MM.1S (cell line): ENCODE measurements at regions not wholly inside any gene's neighbourhood (a gene's known extent, or its start where the extent isn't known, plus 50 kb on each side); places are given as distances from the start of the nearest gene placed in this dataset.

ENCODE experiments used
- DNase-seq: peaks from one replicate; pipeline ENCODE4 v3.0.0-alpha.2; 2015
- H2AFZ ChIP-seq: fragments of 300-600 bp; sonication (generic); 2 replicates; pipeline ENCODE4 v1.6.0; 2016; ENCODE audit warnings: antibody characterized with exemption, low read length
- H3F3A ChIP-seq: fragments of 300-600 bp; sonication (generic); 2 replicates; pipeline ENCODE4 v1.6.1; 2016; ENCODE audit warnings: mild to moderate bottlenecking, antibody characterized with exemption, low read length, moderate library complexity, mixed read lengths; ENCODE audit not compliant: insufficient read depth
- H3K27ac ChIP-seq: fragments of 300-600 bp; sonication (generic); 2 replicates; pipeline ENCODE4 v1.5.1; 2016; ENCODE audit warnings: mild to moderate bottlenecking, low read length
- H3K27me3 ChIP-seq: fragments of 300-600 bp; sonication (generic); replicated peaks from 2 replicates; pipeline ENCODE4 v1.6.0; 2016; ENCODE audit warnings: low read length; ENCODE audit not compliant: insufficient read depth
- H3K36me3 ChIP-seq: fragments of 300-600 bp; sonication (generic); replicated peaks from 2 replicates; pipeline ENCODE4 v1.6.1; 2016; ENCODE audit warnings: mild to moderate bottlenecking, low read length, mixed read lengths; ENCODE audit not compliant: insufficient read depth
- H3K4me1 ChIP-seq: fragments of 300-600 bp; sonication (generic); 2 replicates; pipeline ENCODE4 v1.6.1; 2016; ENCODE audit warnings: low read length, mixed read lengths
- H3K4me2 ChIP-seq: fragments of 300-600 bp; sonication (generic); 2 replicates; pipeline ENCODE4 v1.6.0; 2016; ENCODE audit warnings: low read depth, low read length
- H3K4me3 ChIP-seq: fragments of 300-600 bp; sonication (generic); 2 replicates; pipeline ENCODE4 v1.5.1; 2016; ENCODE audit warnings: low read length, mixed read lengths
- H3K79me2 ChIP-seq: fragments of 300-600 bp; sonication (generic); 2 replicates; pipeline ENCODE4 v1.6.1; 2016; ENCODE audit warnings: mixed run types, low read length, mixed read lengths
- H3K9ac ChIP-seq: fragments of 300-600 bp; sonication (generic); 2 replicates; pipeline ENCODE4 v1.6.1; 2016; ENCODE audit warnings: low read length, mixed read lengths
- H3K9me2 ChIP-seq: fragments of 300-600 bp; sonication (generic); replicated peaks from 2 replicates; pipeline ENCODE4 v1.6.1; 2016; ENCODE audit warnings: mild to moderate bottlenecking, low read length, mixed read lengths; ENCODE audit not compliant: insufficient read depth
- H3K9me3 ChIP-seq: fragments of 300-600 bp; sonication (generic); replicated peaks from 2 replicates; pipeline ENCODE4 v1.6.1; 2016; ENCODE audit warnings: mild to moderate bottlenecking, low read length, mixed read lengths; ENCODE audit not compliant: insufficient read depth
- H4K20me1 ChIP-seq: fragments of 300-600 bp; sonication (generic); 2 replicates; pipeline ENCODE4 v1.6.1; 2016; ENCODE audit warnings: mild to moderate bottlenecking, low read length, moderate library complexity, mixed read lengths; ENCODE audit not compliant: insufficient read depth
- EZH2 ChIP-seq: fragments of 300-600 bp; sonication (generic); optimal IDR thresholded peaks from 2 replicates; pipeline ENCODE3; 2017; ENCODE audit warnings: low read depth, mild to moderate bottlenecking, antibody characterized with exemption, low read length, mixed read lengths
- EZH2phosphoT487 ChIP-seq: fragments of 300-600 bp; sonication (generic); IDR thresholded peaks from 2 replicates; pipeline ENCODE4 v1.6.1; 2018; ENCODE audit warnings: antibody characterized with exemption, low read length
- TF ChIP-seq, protein P1 (sequence below): fragments of 300-600 bp; sonication (generic); IDR thresholded peaks from 2 replicates; pipeline ENCODE4 v1.5.1; 2016; ENCODE audit warnings: antibody characterized with exemption, low read length, mixed read lengths

DNA sequence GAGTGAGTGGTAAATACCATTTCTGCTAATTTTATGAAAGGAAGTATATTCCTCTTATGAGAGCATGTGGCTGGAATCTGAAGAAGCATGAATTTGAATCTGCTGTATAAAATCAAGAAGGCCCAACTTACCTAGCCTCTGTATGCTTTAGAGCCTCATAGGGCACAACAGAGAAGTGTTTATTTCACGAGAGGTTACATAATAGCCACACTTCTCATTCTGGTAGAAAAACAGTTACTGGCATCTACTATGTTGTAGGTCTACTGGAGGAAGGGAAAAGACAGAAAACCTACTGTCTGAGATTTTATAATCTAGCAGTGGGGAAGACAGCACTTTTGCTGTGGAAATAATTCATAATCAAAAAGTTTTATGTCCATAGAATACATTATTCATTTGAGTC, 172.6 kb upstream of the ZNF608 start:
- Histone ChIP-seq H3K27ac (no peak overlapping the region), H3K9ac (no peak overlapping the region)

DNA sequence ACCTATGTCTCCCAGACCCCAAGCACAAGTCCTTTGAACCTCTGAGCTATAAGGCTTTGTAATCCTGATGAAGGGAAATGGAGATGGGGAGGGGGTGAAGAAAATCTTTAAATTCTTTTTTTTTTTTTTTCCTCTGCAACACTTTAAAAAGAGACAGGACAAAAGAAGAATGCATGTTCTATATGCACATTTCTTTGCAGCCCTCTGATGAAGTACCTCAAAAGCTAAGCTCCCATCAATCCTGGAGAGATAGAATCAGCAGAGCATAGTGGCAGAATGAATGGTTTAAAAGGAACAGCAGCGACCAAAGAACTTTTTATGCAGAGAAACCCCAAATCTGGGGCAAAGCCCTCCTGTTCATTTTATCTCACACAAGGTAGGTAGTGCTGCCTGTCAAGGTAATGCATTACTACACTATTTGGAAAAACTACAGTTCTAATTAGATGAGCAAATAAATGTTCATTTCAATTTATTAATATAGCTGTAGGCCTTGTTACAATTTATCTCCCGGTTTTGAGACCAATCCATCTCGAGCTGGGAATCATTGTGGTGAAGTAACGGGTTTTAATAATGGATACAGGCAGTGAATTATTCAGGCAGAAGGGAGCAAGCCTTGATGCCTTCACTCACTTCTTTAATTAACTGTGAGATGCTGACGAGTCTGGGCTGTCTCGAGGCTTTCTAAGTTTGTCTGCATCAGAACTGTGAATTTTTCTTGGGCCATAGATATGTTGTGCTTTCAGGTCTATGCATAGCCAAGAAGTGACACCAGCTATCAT, 173.5 kb upstream of the ZNF608 start:
- Histone ChIP-seq H3K4me2 (no peak overlapping the region), H3K9me2 (no peaks in the 10 kb centered on the region), H3K36me3 (no peaks in the 10 kb centered on the region), H3K9me3 (no peaks in the 10 kb centered on the region), H2AFZ (no peak overlapping the region), H3F3A (no peaks in the 10 kb centered on the region), H4K20me1 (no peaks in the 10 kb centered on the region), H3K27ac (no peak overlapping the region), H3K4me1 (peaks cover 28% of the 10 kb centered on the region), H3K27me3 (no peaks in the 10 kb centered on the region), H3K79me2 (no peaks in the 10 kb centered on the region), H3K9ac (no peak overlapping the region), H3K4me3 (no peak overlapping the region)
- TF ChIP-seq EZH2 (no peak), EZH2phosphoT487 (no peak)
- TF ChIP-seq, protein P1, sequence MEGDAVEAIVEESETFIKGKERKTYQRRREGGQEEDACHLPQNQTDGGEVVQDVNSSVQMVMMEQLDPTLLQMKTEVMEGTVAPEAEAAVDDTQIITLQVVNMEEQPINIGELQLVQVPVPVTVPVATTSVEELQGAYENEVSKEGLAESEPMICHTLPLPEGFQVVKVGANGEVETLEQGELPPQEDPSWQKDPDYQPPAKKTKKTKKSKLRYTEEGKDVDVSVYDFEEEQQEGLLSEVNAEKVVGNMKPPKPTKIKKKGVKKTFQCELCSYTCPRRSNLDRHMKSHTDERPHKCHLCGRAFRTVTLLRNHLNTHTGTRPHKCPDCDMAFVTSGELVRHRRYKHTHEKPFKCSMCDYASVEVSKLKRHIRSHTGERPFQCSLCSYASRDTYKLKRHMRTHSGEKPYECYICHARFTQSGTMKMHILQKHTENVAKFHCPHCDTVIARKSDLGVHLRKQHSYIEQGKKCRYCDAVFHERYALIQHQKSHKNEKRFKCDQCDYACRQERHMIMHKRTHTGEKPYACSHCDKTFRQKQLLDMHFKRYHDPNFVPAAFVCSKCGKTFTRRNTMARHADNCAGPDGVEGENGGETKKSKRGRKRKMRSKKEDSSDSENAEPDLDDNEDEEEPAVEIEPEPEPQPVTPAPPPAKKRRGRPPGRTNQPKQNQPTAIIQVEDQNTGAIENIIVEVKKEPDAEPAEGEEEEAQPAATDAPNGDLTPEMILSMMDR, result no peak
- DNase-seq, result no peak

More for the DNA sequence above, 172.6 kb upstream of the ZNF608 start:
- H3K4me2 ChIP-seq, result no peak overlapping the region
- H3K79me2 ChIP-seq, result no peaks in the 10 kb centered on the region
- no peak for TF ChIP-seq EZH2phosphoT487
- TF ChIP-seq EZH2, result no peak
- TF ChIP-seq, protein P1, result no peak
- H4K20me1 ChIP-seq, result no peaks in the 10 kb centered on the region
- no peaks in the 10 kb centered on the region for H3K9me3 ChIP-seq
- H3K4me3 ChIP-seq, result no peak overlapping the region
- no peaks in the 10 kb centered on the region for H3K36me3 ChIP-seq
- DNase-seq, result no peak
- no peaks in the 10 kb centered on the region for H3K27me3 ChIP-seq
- no peak overlapping the region for H2AFZ ChIP-seq
- no peaks in the 10 kb centered on the region for H3F3A ChIP-seq
- H3K9me2 ChIP-seq, result no peaks in the 10 kb centered on the region
- peaks cover 28% of the 10 kb centered on the region for H3K4me1 ChIP-seq

DNA sequence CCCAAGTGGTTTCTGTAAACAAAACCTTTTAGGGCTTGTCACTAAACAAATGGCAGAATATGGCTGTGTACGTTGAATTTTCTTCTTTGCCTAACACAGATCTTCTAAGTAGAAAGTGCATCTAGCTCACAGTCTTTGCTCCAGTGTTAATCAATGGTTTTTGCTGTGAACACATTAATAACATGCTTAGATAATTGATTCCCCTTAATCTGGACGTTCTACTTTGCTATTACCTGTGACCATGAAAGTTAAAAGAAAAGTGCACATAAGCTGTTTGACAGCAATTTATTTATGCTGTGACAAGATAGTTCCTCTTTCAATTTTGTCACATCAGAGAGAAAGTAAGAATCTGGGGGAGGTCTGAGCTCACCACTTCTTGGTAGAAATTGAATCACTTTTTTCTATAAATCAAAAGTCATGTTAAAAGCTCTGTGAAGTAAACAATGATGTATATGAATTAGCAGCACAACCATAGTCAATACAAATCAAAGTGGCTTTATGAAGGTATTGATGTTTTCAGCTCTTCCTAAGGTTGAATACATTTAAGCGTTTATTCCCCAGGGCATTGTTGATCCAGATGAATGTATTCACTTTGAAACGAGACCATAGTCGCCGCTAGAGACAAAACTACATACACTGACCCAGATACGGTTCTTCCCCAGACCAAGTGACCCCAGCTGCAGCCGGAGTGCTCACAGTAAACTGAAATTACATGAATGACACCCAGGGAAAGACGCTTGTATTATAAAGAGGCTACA, 174.6 kb upstream of the ZNF608 start:
- peak; percentile 31 for DNase-seq
- Histone ChIP-seq H3K27me3 (no peaks in the 10 kb centered on the region), H3K36me3 (no peaks in the 10 kb centered on the region), H3K9me2 (no peaks in the 10 kb centered on the region), H3K9me3 (no peaks in the 10 kb centered on the region), H4K20me1 (no peaks in the 10 kb centered on the region), H3F3A (no peaks in the 10 kb centered on the region), H2AFZ (no peak overlapping the region), H3K79me2 (no peaks in the 10 kb centered on the region), H3K4me1 (peaks cover 28% of the 10 kb centered on the region), H3K4me2 (no peak overlapping the region; the same call in 1 of the 2 replicates), H3K4me3 (no peak overlapping the region), H3K27ac (no peak overlapping the region), H3K9ac (0 out of 2 replicates have a peak overlapping the region, but pooled peaks have one; percentile 2)
- TF ChIP-seq EZH2, result no peak
- TF ChIP-seq EZH2phosphoT487, result no peak
- TF ChIP-seq, protein P1, result no peak
